Stomach (tissue), 8 donors: ENCODE measurements at regions not wholly inside any gene's neighbourhood (a gene's known extent, or its start where the extent isn't known, plus 50 kb on each side); places are given as distances from the start of the nearest gene placed in this dataset.

Source experiments
- DNase-seq, 2 donors: peaks; one replicate each; pipeline versions ENCODE4 v3.0.0 to v3.0.0-alpha.2; 2013 to 2019
- H3K27ac ChIP-seq, 5 donors: fragments of 200-600 bp in 4 of 5; sonication (generic) in 4 of 5; one replicate each; pipeline ENCODE4 v1.5.1; 2013 to 2019; ENCODE audit warnings: mild to moderate bottlenecking in 1 of 5, moderate library complexity in 1 of 5
- H3K27me3 ChIP-seq, 3 donors: fragments of 200-600 bp; sonication (generic); one replicate each; pipeline ENCODE4 v1.5.1; 2017 to 2019; ENCODE audit warnings: mixed run types in 1 of 3
- H3K36me3 ChIP-seq, 4 donors: fragments of 200-600 bp; sonication (generic); 1 replicate in 3 of 4; 2 replicates in 1 of 4; pipeline ENCODE4 v1.5.1; 2016 to 2019
- H3K4me1 ChIP-seq, 4 donors: fragments of 200-600 bp; sonication (generic); one replicate each; pipeline ENCODE4 v1.5.1; 2016 to 2019
- H3K4me3 ChIP-seq, 4 donors: fragments of 200-600 bp; sonication (generic) in 3 of 4; one replicate each; pipeline ENCODE4 v1.5.1; 2016 to 2019; ENCODE audit warnings: mild to moderate bottlenecking in 1 of 4
- H3K9me3 ChIP-seq, 4 donors: fragments of 200-600 bp; sonication (generic); one replicate each; pipeline ENCODE4 v1.5.1; 2016 to 2019
- CTCF ChIP-seq, 7 experiments: fragments of 450-650 bp in 4 of 7; fragments of 200-600 bp in 3 of 7; sonication (generic) in 3 of 7; IDR thresholded peaks; one replicate each; pipeline ENCODE4 v1.5.1; 2016 to 2019; ENCODE audit warnings: antibody characterized with exemption in 7 of 7, control low read depth in 2 of 7, mild to moderate bottlenecking in 1 of 7
- EP300 ChIP-seq: sonication (generic); formaldehyde crosslinking; IDR thresholded peaks from one replicate; pipeline ENCODE4 v1.6.1; 2017; ENCODE audit warnings: antibody characterized with exemption
- POLR2A ChIP-seq, 4 donors: fragments of 450-650 bp; IDR thresholded peaks; one replicate each; pipeline ENCODE4 v1.6.1; 2016; ENCODE audit warnings: antibody characterized with exemption in 4 of 4, control low read depth in 2 of 4, mild to moderate bottlenecking in 1 of 4, moderate library complexity in 1 of 4
- POLR2AphosphoS5 ChIP-seq, 3 donors: sonication (generic); formaldehyde crosslinking; IDR thresholded peaks; one replicate each; pipeline ENCODE4 v1.6.1; 2016; ENCODE audit warnings: antibody characterized with exemption in 3 of 3
- WGBS, 5 donors: extraction: QIAGEN DNeasy Blood & Tissue Kit in 3 of 5; methylation state at CpG; one replicate each; pipeline versions ENCODE4 v1.1.5 to v1.1.7; 2013 to 2018; 5-methylcytosine and 5-hydroxymethylcytosine counted together
- intact Hi-C: fragments of 100-400 bp; cut with DNase I; formaldehyde crosslinking; loops from one replicate; pipeline ENCODE4 v1.15.1; 2023; ENCODE audit warnings: low total_unique reads
- donor health status: healthy with polysubstance abuse.
- donor health status: Bipolar disorder and iron deficiency.
- donor health status: healthy.

- TF ChIP-seq POLR2A (IDR thresholded peaks at IDR 0.05): no peak
- 51 to 67% (median 56%) methylated on average over 4 of the region's 4 CpGs for WGBS, 5 donors
- intact Hi-C loops: no loop called here
These were observed 321.7 kb downstream of the ANKRD50 start for GRCh38 chr4:124390861-124391260.

GRCh38 chr4:124396333-124396732 is 316.2 kb downstream of the ANKRD50 start:
- Histone ChIP-seq H3K27ac (no peak overlapping the region), H3K4me3 (no peak overlapping the region), H3K36me3 (no peaks in the 10 kb centered on the region), H3K9me3 (no peaks in the 10 kb centered on the region), H3K4me1 (no peaks in the 10 kb centered on the region), H3K27me3 (no peaks in the 10 kb centered on the region)
- DNase-seq: no peak
- intact Hi-C loops: no loop called here
- no peak for TF ChIP-seq EP300
- TF ChIP-seq POLR2A (IDR thresholded peaks at IDR 0.05): no peak
- TF ChIP-seq POLR2AphosphoS5 (IDR thresholded peaks at IDR 0.05): no peak
- WGBS, 5 donors: 89 to 98% (median 94%) methylated on average over 3 of the region's 3 CpGs

More at GRCh38 chr4:124390861-124391260, 321.7 kb downstream of the ANKRD50 start:
- Histone ChIP-seq H3K9me3 (no peaks in the 10 kb centered on the region), H3K4me1 (peaks cover 0 to 3% (median 0%) of the 10 kb centered on the region in 4 donors), H3K27ac (no peak overlapping the region), H3K4me3 (no peak overlapping the region), H3K36me3 (no peaks in the 10 kb centered on the region), H3K27me3 (no peaks in the 10 kb centered on the region)
- no peak for DNase-seq

- 58 to 74% (median 71%) methylated on average over 3 of the region's 3 CpGs for WGBS, 5 donors
These were observed 310.9 kb downstream of the ANKRD50 start for GRCh38 chr4:124401606-124402005.

GRCh38 chr4:124409044-124409443 is 303.5 kb downstream of the ANKRD50 start:
- no peak for TF ChIP-seq POLR2AphosphoS5 (IDR thresholded peaks at IDR 0.05)
- no peak for TF ChIP-seq CTCF (IDR thresholded peaks at IDR 0.05)
- TF ChIP-seq EP300: no peak
- TF ChIP-seq POLR2A (IDR thresholded peaks at IDR 0.05): no peak
- no peak overlapping the region for H3K4me3 ChIP-seq
- H3K36me3 ChIP-seq: no peaks in the 10 kb centered on the region
- no peaks in the 10 kb centered on the region for H3K27me3 ChIP-seq
- DNase-seq: no peak
- WGBS, 5 donors: 54 to 69% (median 56%) methylated on average over 4 of the region's 4 CpGs
- H3K27ac ChIP-seq: no peak overlapping the region
- no peaks in the 10 kb centered on the region for H3K4me1 ChIP-seq
- intact Hi-C loops: no loop called here
- H3K9me3 ChIP-seq: no peaks in the 10 kb centered on the region

More at GRCh38 chr4:124401606-124402005, 310.9 kb downstream of the ANKRD50 start:
- Histone ChIP-seq H3K4me3 (no peak overlapping the region), H3K36me3 (no peaks in the 10 kb centered on the region), H3K4me1 (no peaks in the 10 kb centered on the region), H3K27me3 (no peaks in the 10 kb centered on the region), H3K9me3 (no peaks in the 10 kb centered on the region), H3K27ac (no peak overlapping the region)
- TF ChIP-seq CTCF (IDR thresholded peaks at IDR 0.05): no peak
- no peak for TF ChIP-seq EP300
- TF ChIP-seq POLR2A (IDR thresholded peaks at IDR 0.05): no peak
- TF ChIP-seq POLR2AphosphoS5 (IDR thresholded peaks at IDR 0.05): no peak
- DNase-seq: no peak
- intact Hi-C loops: no loop called here

- intact Hi-C loops: no loop called here
- Histone ChIP-seq H3K4me3 (no peak overlapping the region), H3K9me3 (no peaks in the 10 kb centered on the region), H3K27me3 (no peaks in the 10 kb centered on the region), H3K4me1 (no peaks in the 10 kb centered on the region), H3K36me3 (no peaks in the 10 kb centered on the region), H3K27ac (no peak overlapping the region)
- WGBS, 5 donors: 70 to 92% (median 86%) methylated on average over 2 of the region's 2 CpGs
- TF ChIP-seq POLR2A (IDR thresholded peaks at IDR 0.05) (no peak), EP300 (no peak), POLR2AphosphoS5 (IDR thresholded peaks at IDR 0.05) (no peak), CTCF (IDR thresholded peaks at IDR 0.05) (no peak)
- no peak for DNase-seq
These were observed 298.1 kb downstream of the ANKRD50 start for GRCh38 chr4:124414276-124415040.
